Caki2 (cell line): ENCODE measurements at regions not wholly inside any gene's neighbourhood (a gene's known extent, or its start where the extent isn't known, plus 50 kb on each side); places are given as distances from the start of the nearest gene placed in this dataset.

Source experiments
- DNase-seq: peaks from one replicate; pipeline ENCODE4 v3.0.0-alpha.2; 2015; ENCODE audit warnings: low read depth
- in situ Hi-C: cut with HindIII; loops from 2 replicates; pipeline ENCODE4 v1.10.0; 2016; ENCODE audit warnings: low sequenced_read_pairs, low pct_unique_long_range_greater_than_20kb, mixed read lengths

GRCh38 chr9:3586066-3586465, 60.3 kb upstream of the RFX3 start:
- no peak for DNase-seq
- in situ Hi-C loops, result no loop called here

GRCh38 chr9:3585606-3586005, 59.8 kb upstream of the RFX3 start:
- DNase-seq, result no peak
- in situ Hi-C loops, result no loop called here

- in situ Hi-C loops, result no loop called here
- DNase-seq, result no peak
Observed at GRCh38 chr9:3578786-3579185, 53.0 kb upstream of the RFX3 start.

- DNase-seq, result no peak
Observed at GRCh38 chr9:3576328-3576727, 50.5 kb upstream of the RFX3 start.

GRCh38 chr9:3575821-3576220, 50.0 kb upstream of the RFX3 start:
- DNase-seq, result no peak
- in situ Hi-C loops, result no loop called here

More at GRCh38 chr9:3576328-3576727, 50.5 kb upstream of the RFX3 start:
- in situ Hi-C loops, result no loop called here
